Keratinocyte (primary cell): ENCODE measurements at regions not wholly inside any gene's neighbourhood (a gene's known extent, or its start where the extent isn't known, plus 50 kb on each side); places are given as distances from the start of the nearest gene placed in this dataset.

ENCODE experiments used
- DNase-seq: peaks from one replicate; pipeline ENCODE4 v3.0.0-alpha.2; 2011; ENCODE audit warnings: low read depth, missing footprints, low spot score
- FAIRE-seq: peaks from 2 replicates; lab custom pipeline; 2011; peaks lifted over from hg19 to GRCh38; lab: Jason Lieb, UNC
- H2AFZ ChIP-seq: 2 replicates; pipeline ENCODE4 v1.6.0; 2012; ENCODE audit warnings: low read length, control low read depth, inconsistent platforms; ENCODE audit not compliant: control insufficient read depth
- H3K27ac ChIP-seq: 2 replicates; pipeline ENCODE4 v1.5.1; 2011; ENCODE audit warnings: low read length; ENCODE audit not compliant: control insufficient read depth, insufficient read depth
- H3K27me3 ChIP-seq: 3 replicates; pipeline ENCODE4 v1.6.0; 2011; ENCODE audit warnings: low read length; ENCODE audit not compliant: control insufficient read depth, insufficient read depth; ENCODE audit errors: extremely low read depth
- H3K36me3 ChIP-seq, 2 experiments: 2 replicates in 1 of 2; 3 replicates in 1 of 2; pipeline ENCODE4 v1.5.1; 2011; ENCODE audit warnings: low read length in 2 of 2, mild to moderate bottlenecking in 1 of 2; ENCODE audit not compliant: control insufficient read depth in 2 of 2, insufficient read depth in 2 of 2; ENCODE audit errors: extremely low read depth in 1 of 2
- H3K4me1 ChIP-seq: 3 replicates; pipeline ENCODE4 v1.5.1; 2011; ENCODE audit warnings: low read length; ENCODE audit not compliant: control insufficient read depth, insufficient read depth; ENCODE audit errors: extremely low read depth
- H3K4me2 ChIP-seq: 3 replicates; pipeline ENCODE4 v1.6.0; 2011; ENCODE audit warnings: low read depth, low read length; ENCODE audit not compliant: control insufficient read depth, insufficient read depth; ENCODE audit errors: extremely low read depth
- H3K4me3 ChIP-seq, 3 experiments: fragments of 200-600 bp in 1 of 3; sonication (generic) in 1 of 3; 2 replicates in 2 of 3; 3 replicates in 1 of 3; pipeline ENCODE4 v1.5.1; 2011 to 2016; ENCODE audit warnings: low read length in 3 of 3, mild to moderate bottlenecking in 3 of 3, control low read depth in 2 of 3, inconsistent platforms in 1 of 3, low read depth in 1 of 3, mixed read lengths in 1 of 3, mixed run types in 1 of 3, moderate library complexity in 1 of 3; ENCODE audit not compliant: control insufficient read depth in 2 of 3, insufficient read depth in 2 of 3; ENCODE audit errors: extremely low read depth in 1 of 3
- H3K79me2 ChIP-seq: 2 replicates; pipeline ENCODE4 v1.6.0; 2012; ENCODE audit warnings: low read length; ENCODE audit not compliant: control insufficient read depth, insufficient read depth
- H3K9ac ChIP-seq: 3 replicates; pipeline ENCODE4 v1.6.0; 2011; ENCODE audit warnings: low read length; ENCODE audit not compliant: control insufficient read depth, insufficient read depth; ENCODE audit errors: extremely low read depth
- H3K9me1 ChIP-seq: 3 replicates; pipeline ENCODE4 v1.6.0; 2011; ENCODE audit warnings: low read length; ENCODE audit not compliant: control insufficient read depth, insufficient read depth; ENCODE audit errors: extremely low read depth
- H3K9me3 ChIP-seq: 2 replicates; pipeline ENCODE4 v1.5.1; 2012; ENCODE audit warnings: low read depth, low read length; ENCODE audit not compliant: control insufficient read depth
- H4K20me1 ChIP-seq: 3 replicates; pipeline ENCODE4 v1.6.0; 2011; ENCODE audit warnings: low read length; ENCODE audit not compliant: control insufficient read depth, insufficient read depth; ENCODE audit errors: extremely low read depth
- CTCF ChIP-seq, 3 experiments: IDR thresholded peaks in 1 of 3; conservative IDR thresholded peaks in 1 of 3; optimal IDR thresholded peaks in 1 of 3; 2 replicates in 2 of 3; 3 replicates in 1 of 3; pipeline versions ENCODE3 to v1.5.1; 2011; ENCODE audit warnings: low read length in 3 of 3, mild to moderate bottlenecking in 3 of 3, moderate library complexity in 2 of 3, control low read depth in 1 of 3, inconsistent platforms in 1 of 3; ENCODE audit not compliant: insufficient read depth in 2 of 3; ENCODE audit errors: extremely low read depth in 1 of 3
- EZH2 ChIP-seq: IDR thresholded peaks from one replicate; pipeline ENCODE4 v1.6.1; 2012; ENCODE audit warnings: inconsistent platforms, mild to moderate bottlenecking, low read length, moderate library complexity
- dilution Hi-C: fragments of 300-500 bp; cut with MboI; formaldehyde crosslinking; loops from one replicate; pipeline ENCODE4 v1.7.0; 2020; ENCODE audit warnings: low sequenced_read_pairs; ENCODE audit not compliant: extremely low pct_ligation_motif_present

GRCh38 chr15:38868326-38869114, 303.9 kb upstream of the RASGRP1 start:
- dilution Hi-C loops = no loop called here
- H3K27me3 ChIP-seq = peaks cover 4% of the 10 kb centered on the region
- no peaks in the 10 kb centered on the region for H3K9me1 ChIP-seq
- H3K27ac ChIP-seq = no peak overlapping the region
- no peak overlapping the region for H3K4me3 ChIP-seq
- H2AFZ ChIP-seq = no peak overlapping the region
- no peaks in the 10 kb centered on the region for H3K4me1 ChIP-seq
- peak overlapping the region; percentile 6 for H3K4me2 ChIP-seq
- H3K79me2 ChIP-seq = no peaks in the 10 kb centered on the region
- TF ChIP-seq CTCF (optimal IDR thresholded peaks at IDR 0.05 in 1 of 3, IDR thresholded peaks at IDR 0.05 in 1 of 3, conservative IDR thresholded peaks at IDR 0.05 in 1 of 3; ENCODE audit: extremely low read depth in 1 of 3, insufficient read depth in 2 of 3, low read length in 3 of 3) (no peak), EZH2 (no peak)
- H3K36me3 ChIP-seq = no peaks in the 10 kb centered on the region
- no peak overlapping the region for H3K9ac ChIP-seq
- H4K20me1 ChIP-seq = no peaks in the 10 kb centered on the region
- no peak for DNase-seq
- peak; percentile 75 for FAIRE-seq
- H3K9me3 ChIP-seq = no peaks in the 10 kb centered on the region

- Histone ChIP-seq H3K27ac (no peak overlapping the region), H2AFZ (no peak overlapping the region), H3K9me1 (no peaks in the 10 kb centered on the region), H3K27me3 (no peaks in the 10 kb centered on the region), H3K4me1 (no peaks in the 10 kb centered on the region), H3K79me2 (no peaks in the 10 kb centered on the region), H3K4me2 (no peak overlapping the region), H3K36me3 (no peaks in the 10 kb centered on the region), H3K4me3 (no peak overlapping the region), H3K9ac (no peak overlapping the region), H4K20me1 (no peaks in the 10 kb centered on the region), H3K9me3 (no peaks in the 10 kb centered on the region)
- no peak for DNase-seq
- no peak for FAIRE-seq
- TF ChIP-seq CTCF (optimal IDR thresholded peaks at IDR 0.05 in 1 of 3, IDR thresholded peaks at IDR 0.05 in 1 of 3, conservative IDR thresholded peaks at IDR 0.05 in 1 of 3; ENCODE audit: extremely low read depth in 1 of 3, insufficient read depth in 2 of 3, low read length in 3 of 3) (no peak), EZH2 (no peak)
- dilution Hi-C loops = no loop called here
Measured at GRCh38 chr15:38871638-38872037, 307.0 kb upstream of the RASGRP1 start.
